Thyroid gland (tissue), 4 donors: ENCODE measurements at regions not wholly inside any gene's neighbourhood (a gene's known extent, or its start where the extent isn't known, plus 50 kb on each side); places are given as distances from the start of the nearest gene placed in this dataset.
"Not testable (repeated sequence)": the region's sequence is repeated elsewhere in the genome, so short reads cannot be mapped to it uniquely, and the experiment has no call there.

Experiments used
- DNase-seq, 2 donors: peaks; one replicate each; pipeline ENCODE4 v3.0.0-alpha.2; 2019
- H3K27ac ChIP-seq, 3 donors: fragments of 200-600 bp; sonication (generic); 1 replicate in 2 of 3; 2 replicates in 1 of 3; pipeline ENCODE4 v1.5.1; 2016 to 2019; ENCODE audit warnings: mild to moderate bottlenecking in 1 of 3, moderate library complexity in 1 of 3
- H3K27me3 ChIP-seq: fragments of 200-600 bp; sonication (generic); one replicate; pipeline ENCODE4 v1.5.1; 2019
- H3K36me3 ChIP-seq, 2 donors: fragments of 200-600 bp; sonication (generic); one replicate each; pipeline ENCODE4 v1.5.1; 2016 to 2019
- H3K4me1 ChIP-seq, 2 donors: fragments of 200-600 bp; sonication (generic); one replicate each; pipeline ENCODE4 v1.5.1; 2017 to 2019
- H3K4me3 ChIP-seq, 3 donors: fragments of 200-600 bp; sonication (generic); replicated peaks in 1 of 3; 1 replicate in 2 of 3; 2 replicates in 1 of 3; pipeline ENCODE4 v1.5.1; 2016; ENCODE audit warnings: mild to moderate bottlenecking in 1 of 3
- H3K9me3 ChIP-seq: fragments of 200-600 bp; sonication (generic); one replicate; pipeline ENCODE4 v1.5.1; 2017
- CTCF ChIP-seq, 6 experiments: fragments of 200-600 bp in 3 of 6; fragments of 450-650 bp in 3 of 6; sonication (generic) in 3 of 6; IDR thresholded peaks; one replicate each; pipeline ENCODE4 v1.5.1; 2016 to 2019; ENCODE audit warnings: antibody characterized with exemption in 6 of 6, mild to moderate bottlenecking in 2 of 6, inconsistent platforms in 1 of 6, moderate library complexity in 1 of 6
- POLR2A ChIP-seq, 2 donors: fragments of 450-650 bp; IDR thresholded peaks; one replicate each; pipeline ENCODE4 v1.6.1; 2017; ENCODE audit warnings: antibody characterized with exemption in 2 of 2, mild to moderate bottlenecking in 2 of 2, moderate library complexity in 1 of 2
- WGBS, 2 donors: methylation state at CpG; one replicate each; pipeline ENCODE4 v1.1.5; 2017; 5-methylcytosine and 5-hydroxymethylcytosine counted together
- intact Hi-C: fragments of 100-400 bp; cut with DNase I; formaldehyde crosslinking; loops from one replicate; pipeline ENCODE4 v1.15.1; 2023

- intact Hi-C loops: no loop called here
- WGBS, 2 donors: 78 to 87% methylated on average over 10 of the region's 10 CpGs
- TF ChIP-seq POLR2A (IDR thresholded peaks at IDR 0.05) (no peak), CTCF (IDR thresholded peaks at IDR 0.05) (no peak)
Measured at GRCh38 chr6:27777126-27777525, 135.1 kb downstream of the OR2B2 start.

GRCh38 chr6:27776504-27776903 lies 135.7 kb downstream of the OR2B2 start:
- TF ChIP-seq POLR2A (IDR thresholded peaks at IDR 0.05) (no peak), CTCF (IDR thresholded peaks at IDR 0.05) (no peak)
- Histone ChIP-seq H3K27ac (no peak overlapping the region), H3K9me3 (no peaks in the 10 kb centered on the region), H3K4me3 (no peak overlapping the region), H3K27me3 (no peaks in the 10 kb centered on the region), H3K36me3 (no peaks in the 10 kb centered on the region), H3K4me1 (peaks cover 0 to 8% of the 10 kb centered on the region in 2 donors)
- intact Hi-C loops: no loop called here
- WGBS, 2 donors: 93 to 98% methylated on average over 4 of the region's 4 CpGs
- no peak for DNase-seq

More at GRCh38 chr6:27777126-27777525, 135.1 kb downstream of the OR2B2 start:
- Histone ChIP-seq H3K4me3 (no peak overlapping the region), H3K4me1 (peaks cover 0 to 6% of the 10 kb centered on the region in 2 donors), H3K36me3 (no peaks in the 10 kb centered on the region), H3K27me3 (no peaks in the 10 kb centered on the region), H3K27ac (no peak overlapping the region), H3K9me3 (no peaks in the 10 kb centered on the region)
- DNase-seq: no peak

- no peaks in the 10 kb centered on the region for H3K27me3 ChIP-seq
- no peak overlapping the region for H3K4me3 ChIP-seq
- no peak for DNase-seq
- WGBS, 2 donors: 90 to 91% methylated on average over 9 of the region's 9 CpGs
- no peaks in the 10 kb centered on the region for H3K9me3 ChIP-seq
- H3K27ac ChIP-seq: no peak overlapping the region
- peaks cover 0 to 8% of the 10 kb centered on the region in 2 donors for H3K4me1 ChIP-seq
- intact Hi-C loops: no loop called here
- no peaks in the 10 kb centered on the region for H3K36me3 ChIP-seq
- TF ChIP-seq CTCF (IDR thresholded peaks at IDR 0.05) (no peak), POLR2A (IDR thresholded peaks at IDR 0.05) (no peak)
Measured at GRCh38 chr6:27775796-27776184, 136.4 kb downstream of the OR2B2 start.

- H3K4me3 ChIP-seq, H3K4me1 ChIP-seq, H3K36me3 ChIP-seq, H3K27me3 ChIP-seq, H3K9me3 ChIP-seq, intact Hi-C loops, H3K27ac ChIP-seq, DNase-seq: not testable (repeated sequence)
- WGBS, 2 donors: 60 to 65% methylated on average over 5 of the region's 5 CpGs
Measured at GRCh38 chr6:27775138-27775795, 136.9 kb downstream of the OR2B2 start.

- H3K4me3 ChIP-seq, DNase-seq, H3K4me1 ChIP-seq, H3K9me3 ChIP-seq, H3K27me3 ChIP-seq, H3K27ac ChIP-seq, intact Hi-C loops, H3K36me3 ChIP-seq: not testable (repeated sequence)
- 87 to 89% methylated on average over 8 of the region's 8 CpGs for WGBS, 2 donors
Measured at GRCh38 chr6:27774264-27774600, 138.0 kb downstream of the OR2B2 start.

- DNase-seq, H3K4me3 ChIP-seq, H3K27ac ChIP-seq, H3K27me3 ChIP-seq, H3K4me1 ChIP-seq, intact Hi-C loops, H3K9me3 ChIP-seq, H3K36me3 ChIP-seq: not testable (repeated sequence)
- WGBS, 2 donors: 89 to 96% methylated on average over 10 of the region's 10 CpGs
Measured at GRCh38 chr6:27773542-27774263, 138.5 kb downstream of the OR2B2 start.
